Loucy (cell line): ENCODE measurements at regions not wholly inside any gene's neighbourhood (a gene's known extent, or its start where the extent isn't known, plus 50 kb on each side); places are given as distances from the start of the nearest gene placed in this dataset.

ENCODE experiments used
- CTCF ChIP-seq: fragments of 200-600 bp; sonication (generic); conservative IDR thresholded peaks from 2 replicates; pipeline ENCODE4 v1.5.1; 2014; ENCODE audit warnings: mild to moderate bottlenecking, antibody characterized with exemption, low read length
- EZH2phosphoT487 ChIP-seq: fragments of 200-600 bp; IDR thresholded peaks from 2 replicates; pipeline ENCODE4 v1.6.1; 2018; ENCODE audit warnings: antibody characterized with exemption, mild to moderate bottlenecking, moderate library complexity, borderline replicate concordance

DNA sequence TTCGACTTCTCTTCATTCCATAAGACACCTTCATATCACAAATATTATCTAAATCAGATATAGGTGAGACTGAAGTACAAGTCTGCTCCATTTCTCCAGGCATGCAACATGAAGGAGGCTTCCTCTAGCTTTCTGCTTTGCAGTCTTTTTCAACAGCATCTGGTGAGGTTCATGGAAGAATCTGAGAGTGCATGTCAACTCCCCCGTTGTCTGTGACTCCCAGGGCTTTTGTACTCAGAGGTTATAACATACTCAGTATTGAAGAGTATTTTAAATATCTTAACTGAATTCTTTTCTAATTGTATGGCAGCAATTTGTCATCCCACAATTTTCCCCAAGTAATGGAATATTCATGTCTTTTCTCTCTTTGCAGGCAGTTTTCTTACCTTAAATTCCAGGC lies 448.7 kb downstream of the CDH8 start:
- TF ChIP-seq CTCF (no peak), EZH2phosphoT487 (no peak)
